GM18499 (cell line): ENCODE measurements at regions not wholly inside any gene's neighbourhood (a gene's known extent, or its start where the extent isn't known, plus 50 kb on each side); places are given as distances from the start of the nearest gene placed in this dataset.

ENCODE experiments used
- ATAC-seq: cut with Tn5 transposase; IDR thresholded peaks from one replicate; pipeline ENCODE4 v1.9.1; 2021; ENCODE audit warnings: moderate number of reproducible peaks; ENCODE audit not compliant: insufficient read depth, unreplicated experiment

DNA sequence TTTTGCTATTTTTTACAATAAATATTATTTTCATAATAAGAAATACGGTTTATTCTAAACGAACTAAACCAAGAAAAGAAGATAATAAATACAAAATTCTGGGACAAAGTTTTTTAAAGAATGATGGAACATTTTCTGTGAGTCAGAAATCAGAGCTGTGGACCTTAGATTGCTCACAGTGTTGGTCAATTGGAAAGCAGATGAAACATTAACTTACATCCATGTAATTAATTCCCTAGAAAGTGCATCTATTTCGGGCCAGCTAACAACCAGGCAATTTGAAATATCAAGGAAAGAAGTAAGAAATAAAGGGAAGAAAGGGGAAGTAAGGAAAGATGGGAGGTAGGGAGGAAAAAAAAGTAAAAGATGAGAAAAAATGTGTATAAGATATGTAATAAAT lies 1569.8 kb upstream of the TENM4 start:
- ATAC-seq, result no peak

DNA sequence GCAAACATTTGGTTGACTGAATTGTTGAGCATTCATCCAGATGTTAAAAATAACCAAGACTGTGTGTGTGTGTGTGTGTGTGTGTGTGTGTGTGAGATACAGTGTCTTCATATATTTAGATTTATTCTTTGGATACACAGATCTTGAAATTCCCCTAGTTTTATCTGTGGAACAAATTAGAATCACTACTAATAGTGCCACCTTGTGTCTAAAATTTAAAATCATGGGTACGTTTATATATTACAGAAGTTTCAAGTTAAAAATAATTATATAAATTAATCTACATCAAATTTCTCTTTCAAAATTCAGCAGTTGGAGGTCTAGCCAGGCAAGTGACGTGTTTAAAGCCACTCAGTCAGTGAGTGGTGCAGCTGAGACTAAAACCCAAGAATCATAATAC lies 1566.2 kb upstream of the TENM4 start:
- ATAC-seq, result no peak

DNA sequence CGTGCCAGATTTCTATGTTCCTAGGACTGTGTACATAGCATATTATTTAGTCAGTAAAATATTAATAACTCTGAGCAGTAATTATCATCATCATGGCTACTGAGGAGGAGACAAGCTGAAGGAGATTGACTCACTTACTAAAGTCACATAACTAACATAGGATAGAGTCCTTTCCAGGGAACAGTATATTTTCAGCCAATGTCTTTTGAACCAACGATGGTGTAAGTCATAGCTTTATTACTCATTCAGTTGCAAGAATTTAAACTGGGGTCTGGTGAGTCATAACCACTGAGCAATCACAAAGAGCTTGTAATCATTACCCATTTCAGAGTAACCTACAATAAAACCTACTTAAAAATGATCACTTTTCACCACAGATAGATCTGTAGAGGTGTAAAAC lies 1564.8 kb upstream of the TENM4 start:
- no peak for ATAC-seq

DNA sequence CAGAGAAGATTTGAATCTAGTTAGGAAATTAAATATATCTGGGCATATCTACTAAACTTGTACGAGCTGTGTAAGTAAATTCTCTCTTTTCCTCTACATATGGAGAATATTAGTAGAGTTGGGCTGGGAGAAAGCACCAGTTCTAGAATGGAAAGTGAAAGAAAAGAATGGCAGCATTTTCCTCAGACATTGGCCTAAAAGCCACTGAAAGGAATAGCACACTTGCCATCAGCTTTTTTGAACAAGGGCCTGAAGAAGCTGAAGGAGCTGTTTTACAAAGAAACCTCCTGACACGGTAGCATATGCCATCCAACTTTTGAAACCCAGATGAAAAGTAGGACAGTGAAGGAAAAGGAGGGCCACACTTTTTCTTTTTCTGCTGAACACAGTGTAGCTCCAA lies 1563.7 kb upstream of the TENM4 start:
- ATAC-seq, result no peak

DNA sequence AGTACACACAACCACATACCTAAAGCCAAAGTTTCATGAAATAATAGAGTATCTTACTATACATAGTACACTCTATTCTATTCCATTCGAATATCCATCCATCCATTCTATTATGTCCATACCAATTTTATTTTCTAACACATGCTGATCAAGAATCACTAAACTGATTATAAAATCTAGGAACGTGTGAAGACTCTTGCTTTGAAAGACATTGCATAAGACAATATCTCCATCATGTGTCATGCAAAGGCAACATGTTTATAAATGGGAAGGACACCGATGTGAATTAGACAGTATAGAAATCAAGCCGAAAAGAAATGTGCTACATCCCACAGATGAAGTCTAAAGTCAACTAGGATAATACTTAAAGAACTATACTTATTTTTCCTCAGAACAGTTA lies 1561.5 kb upstream of the TENM4 start:
- no peak for ATAC-seq

DNA sequence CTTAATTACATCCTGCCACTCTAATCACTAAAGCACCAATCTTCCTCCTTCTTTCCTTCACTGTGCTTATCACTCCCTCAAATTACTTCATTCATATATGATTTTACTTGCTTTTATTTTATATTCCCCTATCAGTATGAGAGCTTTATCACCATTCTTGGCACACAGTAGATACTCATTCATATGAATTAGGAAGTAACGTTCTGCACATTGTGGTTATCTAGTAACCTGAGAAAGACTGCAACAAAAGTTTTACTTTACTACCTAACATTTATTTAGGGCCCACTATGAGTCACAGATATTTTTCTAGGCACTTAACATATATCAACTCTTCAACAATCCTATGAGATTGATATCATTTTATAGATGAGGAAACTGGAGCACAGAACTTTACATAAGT lies 1559.9 kb upstream of the TENM4 start:
- ATAC-seq, result no peak

DNA sequence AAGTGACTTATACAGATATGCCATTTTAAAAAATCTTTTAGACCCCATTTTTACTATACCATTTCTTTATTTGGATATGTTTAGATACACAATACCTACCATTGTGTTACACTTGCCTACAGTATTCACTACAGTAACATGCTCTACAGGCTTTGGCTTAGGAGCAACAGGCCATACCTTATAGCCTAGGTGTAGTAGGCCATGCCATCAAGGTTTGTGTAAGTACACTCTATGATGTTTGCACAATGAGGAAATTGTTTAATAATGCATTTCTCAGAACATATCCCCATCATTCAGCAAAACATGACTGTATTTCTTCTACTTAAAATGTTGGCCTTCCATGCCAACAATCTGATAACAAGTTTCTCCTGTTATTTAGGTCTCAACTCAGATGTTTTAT lies 1559.5 kb upstream of the TENM4 start:
- no peak for ATAC-seq

DNA sequence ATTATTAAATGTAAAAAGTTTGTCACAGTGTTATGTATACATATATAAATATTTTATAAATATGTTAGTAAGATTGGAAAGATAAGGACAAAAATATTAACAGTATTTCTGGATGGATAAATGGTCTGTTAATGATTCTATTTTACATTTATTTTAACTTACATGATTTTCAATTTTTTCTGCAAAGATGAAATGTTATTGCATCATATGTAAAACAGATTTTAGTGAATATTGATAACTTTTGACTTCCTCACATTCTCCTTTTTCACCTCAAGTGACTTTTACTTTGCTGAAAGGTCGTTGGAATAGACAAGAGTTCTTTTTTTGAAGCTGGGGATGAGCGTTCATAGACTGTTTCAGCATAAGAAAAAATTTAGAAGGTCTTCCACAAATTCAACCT lies 1554.7 kb upstream of the TENM4 start:
- no peak for ATAC-seq

DNA sequence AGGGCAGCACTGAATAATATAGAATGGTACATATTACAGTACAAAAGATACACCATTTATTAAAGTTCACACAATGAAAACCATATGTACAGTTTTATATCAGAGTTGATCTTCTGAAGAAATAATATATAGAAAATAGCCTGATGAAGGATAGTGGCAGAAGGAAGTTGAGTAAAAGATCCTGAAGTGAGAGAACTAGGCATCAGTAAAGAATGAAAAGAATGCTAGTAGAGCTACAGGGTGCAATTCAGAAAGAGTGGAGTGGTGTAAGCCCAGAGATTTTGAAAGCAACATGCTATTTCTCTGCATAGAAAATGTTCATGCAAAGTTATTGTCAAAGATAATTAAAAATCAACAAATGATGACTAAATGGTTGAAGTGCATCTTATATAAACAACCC lies 1552.7 kb upstream of the TENM4 start:
- ATAC-seq, result no peak

DNA sequence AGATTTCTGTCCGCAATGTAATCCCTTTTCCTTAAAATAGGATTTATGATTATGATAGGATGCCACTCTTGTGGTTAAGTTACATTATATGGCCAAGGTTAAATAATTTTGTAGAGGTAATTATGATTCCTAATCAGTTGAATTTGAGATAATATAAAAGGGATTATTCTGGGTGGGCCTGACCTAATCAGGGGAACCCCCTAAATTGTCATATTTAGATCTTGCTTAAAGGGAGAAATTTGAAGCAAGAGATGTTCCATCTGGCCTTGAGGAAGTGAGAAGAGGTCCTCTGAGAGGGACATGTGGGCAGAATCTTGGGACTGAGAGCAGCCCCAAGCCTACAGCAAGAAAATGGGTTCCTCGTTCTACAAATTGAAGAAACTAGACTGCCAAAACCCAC lies 1550.1 kb upstream of the TENM4 start:
- no peak for ATAC-seq

DNA sequence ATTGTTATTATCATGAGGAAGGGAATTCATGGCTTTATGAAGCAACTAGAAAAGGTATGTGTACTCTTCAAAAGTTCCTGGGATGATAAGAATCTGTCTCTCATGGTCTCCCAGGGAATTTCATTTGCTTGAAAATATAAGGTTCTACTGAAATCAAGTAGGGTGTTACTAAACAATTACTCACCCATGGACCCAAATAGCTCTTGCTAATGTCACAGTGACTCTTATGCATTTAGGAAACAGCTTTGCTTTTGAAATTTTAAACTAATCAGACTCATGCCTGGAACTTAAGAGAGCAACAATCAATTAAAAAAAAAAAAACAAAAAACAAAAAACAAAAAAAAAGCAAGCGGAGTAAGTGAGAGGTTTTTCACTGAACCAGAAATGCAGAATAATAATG lies 1546.3 kb upstream of the TENM4 start:
- no peak for ATAC-seq

DNA sequence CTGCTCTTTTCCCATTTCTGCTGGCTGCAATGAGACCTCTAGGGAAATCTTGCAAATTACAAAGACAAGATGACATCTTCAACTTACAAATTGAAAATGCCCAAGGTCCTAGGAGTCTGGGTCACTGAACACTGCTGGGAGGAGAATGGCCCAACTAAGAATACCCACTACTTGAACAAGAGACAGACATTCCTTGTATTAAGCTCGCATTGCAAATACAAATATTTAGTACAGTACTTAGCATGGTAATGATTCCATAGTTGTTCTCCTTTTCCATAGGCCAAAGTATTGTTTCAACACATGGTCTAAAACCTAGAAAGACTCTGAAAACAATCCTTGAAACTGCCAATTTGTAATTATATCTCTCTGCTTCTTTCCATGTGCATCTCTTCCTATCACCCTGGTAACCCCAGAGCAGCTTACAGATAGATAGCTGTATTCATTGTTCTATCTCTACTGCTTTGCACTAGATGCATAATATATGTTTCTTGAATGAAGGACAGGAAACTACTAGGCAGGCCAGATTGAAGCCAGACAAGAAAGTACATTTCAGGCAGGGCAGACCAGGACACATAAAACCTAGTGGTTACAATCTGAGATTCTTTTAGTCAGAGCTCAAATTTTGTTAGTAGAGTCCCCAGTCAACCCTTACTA lies 1545.7 kb upstream of the TENM4 start:
- ATAC-seq, result no peak

DNA sequence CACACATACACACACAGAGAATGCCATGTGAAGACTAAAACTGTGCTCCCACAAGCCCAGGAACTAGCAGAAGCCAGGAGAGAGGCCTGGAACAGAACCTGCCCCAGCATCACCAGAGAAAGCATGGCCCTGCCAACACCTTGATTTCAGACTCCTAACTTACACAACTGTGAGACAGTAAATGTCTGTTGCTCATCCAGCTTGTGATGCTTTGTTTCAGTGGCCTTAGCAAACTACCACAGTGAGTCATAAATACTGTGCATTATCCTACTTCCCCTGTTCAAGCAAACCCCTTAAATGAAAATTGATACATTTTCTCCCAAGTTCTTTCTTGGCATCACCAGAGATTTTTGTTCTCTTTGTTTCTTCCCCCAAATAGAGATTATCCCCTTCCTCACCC lies 1539.4 kb upstream of the TENM4 start:
- ATAC-seq, result no peak

DNA sequence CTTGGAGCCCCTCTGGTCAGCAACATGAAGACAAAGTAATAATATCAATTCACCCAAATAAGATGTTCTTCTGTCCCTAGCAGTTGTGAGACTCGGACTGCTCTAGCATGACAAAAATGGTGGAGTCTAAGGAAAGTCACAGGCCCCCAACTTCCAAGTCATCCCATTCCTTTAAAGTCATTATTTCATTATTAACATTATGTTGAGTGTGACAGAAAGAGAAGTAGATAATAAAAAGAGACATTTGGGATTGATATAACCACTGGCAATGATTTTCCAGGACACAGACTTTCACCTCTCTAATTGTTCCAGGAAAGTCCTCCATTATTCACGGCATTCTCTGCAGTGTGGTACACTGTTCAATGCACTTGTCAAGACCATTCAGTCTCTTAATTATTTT lies 1533.0 kb upstream of the TENM4 start:
- ATAC-seq, result no peak

DNA sequence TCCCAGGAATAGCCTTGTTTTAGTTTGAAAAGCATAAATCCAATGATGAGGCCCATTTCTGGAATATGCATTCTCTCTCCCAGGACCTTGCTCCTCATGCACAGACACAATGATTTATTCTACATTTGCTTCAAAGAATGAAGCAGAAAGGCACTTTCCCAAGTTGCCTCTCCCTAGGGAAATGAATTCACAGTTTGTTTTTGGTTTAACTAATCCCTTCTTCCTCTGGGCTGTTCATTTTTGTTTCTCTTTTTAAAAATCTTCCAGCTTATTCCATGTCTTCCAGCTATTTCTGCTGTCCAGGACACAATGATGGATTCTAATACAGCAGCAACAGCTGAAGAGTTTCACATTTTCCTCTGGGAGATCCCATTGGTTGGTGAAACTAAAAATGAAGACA lies 1529.2 kb upstream of the TENM4 start:
- no peak for ATAC-seq

DNA sequence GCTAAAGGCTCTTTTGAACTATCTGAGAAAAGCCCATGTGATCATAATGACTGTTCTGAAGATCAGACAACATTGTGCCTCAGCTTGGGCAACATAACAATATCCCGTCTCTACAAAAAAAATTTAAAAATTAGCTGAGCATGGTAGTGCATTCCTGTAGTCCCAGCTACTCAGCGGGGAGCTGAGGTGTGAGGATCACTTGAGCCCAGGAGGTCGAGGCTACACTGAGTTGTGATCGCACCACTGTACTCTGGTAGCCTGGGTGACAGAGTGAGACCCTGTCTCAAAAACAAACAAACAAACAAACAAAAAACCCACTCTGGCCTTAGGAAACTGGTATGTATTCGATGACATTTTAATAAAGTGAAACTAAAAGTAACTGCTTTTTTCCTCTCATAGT lies 1526.8 kb upstream of the TENM4 start:
- ATAC-seq, result no peak

DNA sequence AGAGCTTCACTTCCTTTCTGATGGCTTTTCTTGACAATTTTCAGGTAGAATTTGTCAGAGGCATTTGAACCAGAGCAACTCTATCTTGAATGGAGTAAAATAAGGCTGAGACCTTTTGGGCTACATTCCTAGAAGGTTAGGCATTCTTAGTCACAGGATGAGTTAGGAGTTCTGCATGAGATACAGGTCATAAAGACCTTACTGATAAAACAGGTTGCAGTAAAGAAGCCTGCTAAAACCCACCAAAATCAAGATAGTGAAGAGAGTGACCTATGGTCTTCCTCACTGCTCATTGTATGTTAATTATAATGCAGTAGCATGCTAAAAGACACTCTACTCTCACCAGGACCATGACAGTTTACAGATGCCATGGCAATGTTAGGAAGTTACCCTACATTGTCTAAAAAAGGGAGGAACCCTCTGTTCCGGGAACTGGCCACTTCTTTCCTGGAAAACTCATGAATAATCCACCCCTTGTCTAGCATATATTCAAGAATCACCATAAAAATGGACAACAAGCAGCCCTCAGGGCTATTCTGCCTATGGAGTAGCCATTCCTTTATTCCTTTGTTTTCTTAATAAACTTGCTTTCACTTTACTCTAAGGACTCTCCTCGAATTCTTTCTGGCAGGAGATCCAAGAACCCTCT lies 1519.7 kb upstream of the TENM4 start:
- ATAC-seq, result no peak

DNA sequence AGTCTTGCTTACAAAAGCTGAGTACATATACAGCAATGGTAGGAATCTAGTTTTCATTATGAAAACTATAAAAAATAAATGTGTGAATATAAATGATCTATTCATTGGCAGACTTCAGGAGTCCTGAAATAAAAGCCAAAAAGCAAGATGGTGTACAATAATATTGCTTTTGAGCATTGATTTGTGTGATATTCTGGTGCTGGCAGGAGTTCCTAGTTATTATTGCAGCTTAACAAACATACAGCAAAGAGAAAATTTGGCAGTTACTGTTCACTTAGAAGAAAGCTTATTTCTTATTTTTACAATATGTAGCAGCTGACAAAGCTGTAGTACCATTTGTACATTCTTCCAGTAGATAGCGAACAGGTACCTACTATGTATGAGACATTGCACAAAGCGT lies 1518.9 kb upstream of the TENM4 start:
- ATAC-seq, result no peak

DNA sequence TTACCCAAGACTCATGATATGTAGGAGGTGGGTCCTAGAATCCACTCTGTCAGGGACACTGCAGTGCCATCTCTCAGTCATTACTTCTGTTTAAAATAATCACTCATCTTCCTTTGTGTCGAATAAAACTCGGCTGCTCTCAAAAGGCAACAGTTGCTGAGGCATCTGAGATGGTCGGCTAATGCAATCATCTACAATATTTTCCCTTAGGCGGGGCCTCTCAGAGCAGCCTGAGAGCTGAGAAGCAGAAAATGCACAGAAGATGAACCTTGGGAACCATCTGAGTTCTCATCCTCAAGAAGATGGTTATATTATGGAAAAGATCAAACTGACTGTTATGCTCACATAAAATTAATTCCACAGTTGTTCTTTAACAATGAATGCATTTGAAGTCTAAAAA lies 1518.2 kb upstream of the TENM4 start:
- ATAC-seq, result no peak

DNA sequence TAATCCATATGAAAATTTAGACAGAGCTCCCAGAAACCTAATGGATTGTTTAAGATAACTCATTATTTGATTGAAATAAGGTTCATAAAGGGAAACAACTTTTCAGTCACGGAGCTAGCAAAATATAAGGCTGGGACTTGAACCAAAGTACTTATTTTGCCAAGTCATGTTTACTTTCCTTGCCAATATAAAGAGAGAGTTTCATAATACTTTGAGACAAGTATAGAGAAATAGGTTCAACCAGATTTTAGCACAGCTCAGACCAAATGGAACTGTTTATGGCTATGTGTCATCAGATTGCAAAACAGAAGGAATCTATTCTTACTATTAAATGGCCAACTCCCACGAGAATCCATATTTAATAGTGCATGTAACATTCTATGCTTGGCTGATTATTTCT lies 1517.5 kb upstream of the TENM4 start:
- no peak for ATAC-seq

DNA sequence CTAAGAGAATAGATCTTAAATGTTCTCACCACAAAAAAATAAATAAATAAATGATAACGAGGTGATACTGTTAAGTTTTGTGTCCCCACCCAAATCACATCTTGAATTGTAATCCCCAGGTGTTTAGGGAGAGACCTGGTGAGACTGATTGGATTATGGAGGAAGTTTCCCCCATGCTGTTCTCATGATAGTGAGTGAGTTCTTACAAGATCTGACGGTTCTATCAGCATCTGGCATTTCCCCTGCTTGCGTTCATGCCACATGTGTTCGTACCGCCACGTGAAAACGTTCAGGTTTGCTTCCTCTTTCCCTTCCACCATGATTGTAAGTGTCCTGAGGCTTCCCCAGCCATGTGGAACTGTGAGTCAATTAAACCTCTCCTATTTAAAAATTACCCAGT lies 1514.8 kb upstream of the TENM4 start:
- no peak for ATAC-seq

DNA sequence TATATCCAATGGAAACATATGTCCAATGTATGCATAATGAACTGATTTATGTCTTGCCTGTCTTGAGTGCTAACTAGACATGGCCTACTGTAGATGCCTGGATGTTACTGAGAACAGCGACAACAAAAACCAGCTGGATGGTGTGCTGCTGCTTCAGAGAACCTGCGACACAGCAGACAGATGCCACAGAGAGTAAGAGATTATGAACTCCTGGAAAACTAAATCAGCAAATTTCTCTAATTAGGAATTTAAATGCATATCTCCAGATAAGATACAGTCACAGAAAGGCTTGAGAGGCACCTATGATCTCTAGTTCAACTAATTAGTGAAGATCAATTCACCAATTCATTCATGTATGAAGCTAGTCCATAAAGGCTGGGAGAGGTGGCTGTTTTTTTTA lies 1508.0 kb upstream of the TENM4 start:
- ATAC-seq, result no peak

DNA sequence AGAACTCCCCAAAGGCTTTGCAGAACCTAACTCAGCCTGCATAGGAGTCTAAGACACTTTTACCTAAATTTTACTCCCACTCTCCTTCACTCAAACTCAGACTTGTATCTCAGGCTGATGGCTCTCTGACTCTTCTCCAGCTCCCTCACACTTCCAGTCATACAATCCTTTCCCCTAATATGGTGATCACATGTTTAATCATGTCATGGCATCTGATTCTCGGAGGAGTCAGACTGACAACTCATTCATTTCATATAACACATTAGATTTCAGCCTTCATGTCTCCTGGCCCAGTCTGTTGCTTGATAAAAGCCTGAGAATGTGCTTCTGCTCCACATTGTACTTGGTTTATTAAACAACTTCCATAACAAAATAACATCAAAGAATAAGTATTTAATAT lies 1503.9 kb upstream of the TENM4 start:
- no peak for ATAC-seq
